HUES64 (cell line): ENCODE measurements at regions not wholly inside any gene's neighbourhood (a gene's known extent, or its start where the extent isn't known, plus 50 kb on each side); places are given as distances from the start of the nearest gene placed in this dataset.

Source experiments
- H3K27ac ChIP-seq: 2 replicates; pipeline ENCODE4 v1.7.0; 2013; ENCODE audit warnings: low read depth, low read length, inconsistent platforms
- H3K27me3 ChIP-seq: 2 replicates; pipeline ENCODE4 v1.6.1; 2013; ENCODE audit warnings: mild to moderate bottlenecking, low read length; ENCODE audit not compliant: insufficient read depth
- H3K36me3 ChIP-seq: 2 replicates; pipeline ENCODE4 v1.6.1; 2013; ENCODE audit warnings: mild to moderate bottlenecking, low read length; ENCODE audit not compliant: insufficient read depth
- H3K4me1 ChIP-seq: 2 replicates; pipeline ENCODE4 v1.6.1; 2013; ENCODE audit warnings: mild to moderate bottlenecking, low read length, moderate library complexity; ENCODE audit not compliant: insufficient read depth
- H3K4me3 ChIP-seq: 2 replicates; pipeline ENCODE4 v1.5.1; 2013; ENCODE audit warnings: mild to moderate bottlenecking, low read length, moderate library complexity
- H3K9ac ChIP-seq: 2 replicates; pipeline ENCODE4 v1.6.1; 2013; ENCODE audit warnings: mild to moderate bottlenecking, low read depth, low read length
- H3K9me3 ChIP-seq: 2 replicates; pipeline ENCODE4 v1.6.1; 2013; ENCODE audit warnings: low read depth, low read length; ENCODE audit not compliant: insufficient read depth
- WGBS: fragments of 150-250, 120-280 bp; methylation state at CpG from one replicate; pipeline ENCODE4 v1.1.7; 2013; ENCODE audit warnings: missing lambda C conversion rate; 5-methylcytosine and 5-hydroxymethylcytosine counted together

GRCh38 chr12:67522222-67522621 lies 126.3 kb upstream of the DYRK2 start:
- no peak overlapping the region for H3K9ac ChIP-seq
- no peak overlapping the region for H3K27ac ChIP-seq
- H3K27me3 ChIP-seq: no peaks in the 10 kb centered on the region
- WGBS: 80% methylated on average over 5 of the region's 5 CpGs
- H3K4me3 ChIP-seq: no peak overlapping the region
- H3K9me3 ChIP-seq: no peaks in the 10 kb centered on the region
- no peaks in the 10 kb centered on the region for H3K36me3 ChIP-seq
- peaks cover 52% of the 10 kb centered on the region for H3K4me1 ChIP-seq

- Histone ChIP-seq H3K27ac (no peak overlapping the region), H3K27me3 (no peaks in the 10 kb centered on the region), H3K9me3 (no peaks in the 10 kb centered on the region), H3K4me1 (peaks cover 52% of the 10 kb centered on the region), H3K4me3 (no peak overlapping the region), H3K9ac (no peak overlapping the region), H3K36me3 (no peaks in the 10 kb centered on the region)
- 91% methylated on average over 6 of the region's 6 CpGs for WGBS
These were observed 125.0 kb upstream of the DYRK2 start for GRCh38 chr12:67523538-67523937.

GRCh38 chr12:67524861-67525616 lies 123.5 kb upstream of the DYRK2 start:
- Histone ChIP-seq H3K4me3 (no peak overlapping the region), H3K27ac (peak overlapping the region; percentile 60; the same call in 1 of the 2 replicates), H3K36me3 (no peaks in the 10 kb centered on the region), H3K27me3 (no peaks in the 10 kb centered on the region), H3K4me1 (peaks cover 44% of the 10 kb centered on the region), H3K9me3 (no peaks in the 10 kb centered on the region), H3K9ac (peak overlapping the region; percentile 4; the same call in 1 of the 2 replicates)
- whole genome bisulfite sequencing: 82% methylated on average over 11 of the region's 11 CpGs

GRCh38 chr12:67525617-67525884 lies 123.0 kb upstream of the DYRK2 start:
- H3K27me3 ChIP-seq: no peaks in the 10 kb centered on the region
- WGBS: 42% methylated on average over 1 of the region's 1 CpG
- H3K27ac ChIP-seq: peak overlapping the region; percentile 64; the same call in 1 of the 2 replicates
- no peak overlapping the region for H3K4me3 ChIP-seq
- H3K36me3 ChIP-seq: no peaks in the 10 kb centered on the region
- no peak overlapping the region; the same call in 1 of the 2 replicates for H3K9ac ChIP-seq
- peaks cover 39% of the 10 kb centered on the region for H3K4me1 ChIP-seq
- H3K9me3 ChIP-seq: no peaks in the 10 kb centered on the region

GRCh38 chr12:67526129-67526528 lies 122.4 kb upstream of the DYRK2 start:
- H3K36me3 ChIP-seq: no peaks in the 10 kb centered on the region
- H3K9me3 ChIP-seq: no peaks in the 10 kb centered on the region
- H3K4me3 ChIP-seq: no peak overlapping the region
- H3K27ac ChIP-seq: peak overlapping the region; percentile 64; the same call in 1 of the 2 replicates
- no peak overlapping the region for H3K9ac ChIP-seq
- peaks cover 33% of the 10 kb centered on the region for H3K4me1 ChIP-seq
- no peaks in the 10 kb centered on the region for H3K27me3 ChIP-seq

GRCh38 chr12:67531051-67531450 lies 117.5 kb upstream of the DYRK2 start:
- 100% methylated on average over 1 of the region's 1 CpG for WGBS
- no peak overlapping the region for H3K27ac ChIP-seq
- no peaks in the 10 kb centered on the region for H3K9me3 ChIP-seq
- no peak overlapping the region for H3K4me3 ChIP-seq
- H3K27me3 ChIP-seq: no peaks in the 10 kb centered on the region
- H3K9ac ChIP-seq: no peak overlapping the region
- H3K4me1 ChIP-seq: peaks cover 21% of the 10 kb centered on the region
- no peaks in the 10 kb centered on the region for H3K36me3 ChIP-seq

GRCh38 chr12:67531501-67531900 lies 117.0 kb upstream of the DYRK2 start:
- no peaks in the 10 kb centered on the region for H3K27me3 ChIP-seq
- H3K9me3 ChIP-seq: no peaks in the 10 kb centered on the region
- peaks cover 17% of the 10 kb centered on the region for H3K4me1 ChIP-seq
- no peak overlapping the region for H3K4me3 ChIP-seq
- no peaks in the 10 kb centered on the region for H3K36me3 ChIP-seq
- no peak overlapping the region for H3K9ac ChIP-seq
- no peak overlapping the region for H3K27ac ChIP-seq
- WGBS: 100% methylated on average over 3 of the region's 3 CpGs

- no peaks in the 10 kb centered on the region for H3K27me3 ChIP-seq
- no peak overlapping the region for H3K4me3 ChIP-seq
- H3K27ac ChIP-seq: no peak overlapping the region
- H3K9me3 ChIP-seq: no peaks in the 10 kb centered on the region
- 95% methylated on average over 1 of the region's 1 CpG for WGBS
- peaks cover 15% of the 10 kb centered on the region for H3K4me1 ChIP-seq
- H3K9ac ChIP-seq: no peak overlapping the region
- no peaks in the 10 kb centered on the region for H3K36me3 ChIP-seq
These were observed 115.4 kb upstream of the DYRK2 start for GRCh38 chr12:67533159-67533558.

- 98% methylated on average over 3 of the region's 3 CpGs for WGBS
- H3K9ac ChIP-seq: no peak overlapping the region
- no peaks in the 10 kb centered on the region for H3K36me3 ChIP-seq
- H3K27me3 ChIP-seq: no peaks in the 10 kb centered on the region
- H3K9me3 ChIP-seq: no peaks in the 10 kb centered on the region
- H3K4me3 ChIP-seq: no peak overlapping the region
- H3K4me1 ChIP-seq: peaks cover 15% of the 10 kb centered on the region
- no peak overlapping the region for H3K27ac ChIP-seq
These were observed 114.5 kb upstream of the DYRK2 start for GRCh38 chr12:67534046-67534445.

GRCh38 chr12:67534681-67535080 lies 113.9 kb upstream of the DYRK2 start:
- Histone ChIP-seq H3K36me3 (no peaks in the 10 kb centered on the region), H3K9me3 (no peaks in the 10 kb centered on the region), H3K27ac (no peak overlapping the region), H3K9ac (no peak overlapping the region), H3K4me3 (no peak overlapping the region), H3K27me3 (no peaks in the 10 kb centered on the region), H3K4me1 (peaks cover 15% of the 10 kb centered on the region)
- over 99% methylated on average over 4 of the region's 4 CpGs for WGBS

GRCh38 chr12:67535176-67535575 lies 113.4 kb upstream of the DYRK2 start:
- WGBS: 56% methylated on average over 6 of the region's 6 CpGs
- Histone ChIP-seq H3K9me3 (no peaks in the 10 kb centered on the region), H3K36me3 (no peaks in the 10 kb centered on the region), H3K9ac (no peak overlapping the region), H3K27me3 (no peaks in the 10 kb centered on the region), H3K4me3 (no peak overlapping the region), H3K4me1 (peaks cover 15% of the 10 kb centered on the region), H3K27ac (peak overlapping the region; percentile 53; the same call in 1 of the 2 replicates)

- H3K9me3 ChIP-seq: no peaks in the 10 kb centered on the region
- H3K9ac ChIP-seq: no peak overlapping the region
- 92% methylated on average over 5 of the region's 5 CpGs for WGBS
- peak overlapping the region; percentile 53; the same call in 1 of the 2 replicates for H3K27ac ChIP-seq
- H3K4me1 ChIP-seq: peaks cover 15% of the 10 kb centered on the region
- no peaks in the 10 kb centered on the region for H3K36me3 ChIP-seq
- no peak overlapping the region for H3K4me3 ChIP-seq
- no peaks in the 10 kb centered on the region for H3K27me3 ChIP-seq
These were observed 112.6 kb upstream of the DYRK2 start for GRCh38 chr12:67535971-67536370.
